Dedifferentiated amniotic fluid mesenchymal stem cell (primary cell): ENCODE measurements at regions not wholly inside any gene's neighbourhood (a gene's known extent, or its start where the extent isn't known, plus 50 kb on each side); places are given as distances from the start of the nearest gene placed in this dataset.
A peak's percentile ranks its signal among the peaks of the same experiment; 100 is the strongest.

Experiments used
- DNase-seq: peaks from one replicate; pipeline ENCODE4 v3.0.0-alpha.2; 2016; ENCODE audit errors: extremely low spot score

DNA sequence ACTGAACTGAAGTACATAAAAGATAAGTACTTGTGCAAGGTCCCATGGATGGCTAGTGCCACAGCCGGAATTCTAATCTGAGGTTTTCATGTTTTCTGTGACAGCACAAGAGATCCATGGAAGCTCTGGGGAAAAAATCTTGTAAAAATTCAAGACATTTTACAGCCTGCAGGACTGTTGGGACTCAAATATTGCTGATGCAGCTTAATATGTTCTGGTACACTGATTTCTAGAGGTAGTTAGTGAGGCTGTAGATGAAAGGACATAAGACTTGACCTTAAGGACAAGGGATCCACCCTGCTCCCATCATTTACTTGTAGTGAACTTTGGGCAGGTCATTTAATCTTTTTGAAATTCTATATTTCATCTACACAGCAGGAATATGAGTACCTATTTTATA lies 390.4 kb downstream of the TLE4 start:
- no peak for DNase-seq

- no peak for DNase-seq
Observed at GRCh38 chr9:79955300-79955699, 383.5 kb downstream of the TLE4 start.

DNA sequence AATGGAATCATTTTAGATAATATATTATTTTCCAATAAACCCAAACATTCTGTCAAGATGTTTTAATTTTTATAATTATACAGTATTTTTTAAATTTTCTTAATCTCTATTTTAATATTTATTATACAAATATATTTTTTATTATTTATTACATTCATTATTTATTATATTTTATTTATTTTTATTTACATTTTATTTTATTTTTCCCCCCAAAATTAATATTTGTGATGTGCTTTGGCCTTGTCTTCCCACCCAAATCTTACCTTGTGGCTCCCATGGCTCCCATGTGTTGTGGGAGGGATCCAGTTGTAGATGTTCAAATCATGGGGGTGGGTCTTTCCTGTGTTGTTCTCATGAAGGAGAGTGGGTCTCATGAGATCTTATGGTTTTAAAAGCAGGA lies 382.1 kb downstream of the TLE4 start:
- no peak for DNase-seq

DNA sequence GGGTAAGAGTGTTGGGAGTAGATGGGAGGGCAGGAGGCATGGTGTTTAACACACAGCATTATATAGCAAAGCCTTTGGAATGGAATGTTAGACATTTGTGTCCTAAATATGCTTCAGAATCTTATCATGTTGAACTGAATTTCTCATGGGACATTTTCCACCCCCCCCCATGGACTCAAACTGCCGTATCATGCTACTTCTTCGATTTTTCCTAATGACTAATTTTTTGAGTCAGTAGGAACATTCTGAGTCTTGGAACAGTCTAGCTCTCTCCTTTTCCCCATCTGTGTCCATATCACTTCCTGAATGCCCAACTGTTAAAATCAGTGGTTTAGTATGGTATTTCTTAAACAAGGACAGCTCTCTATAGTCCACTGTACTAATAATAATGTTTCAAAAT lies 380.6 kb downstream of the TLE4 start:
- DNase-seq = no peak

DNA sequence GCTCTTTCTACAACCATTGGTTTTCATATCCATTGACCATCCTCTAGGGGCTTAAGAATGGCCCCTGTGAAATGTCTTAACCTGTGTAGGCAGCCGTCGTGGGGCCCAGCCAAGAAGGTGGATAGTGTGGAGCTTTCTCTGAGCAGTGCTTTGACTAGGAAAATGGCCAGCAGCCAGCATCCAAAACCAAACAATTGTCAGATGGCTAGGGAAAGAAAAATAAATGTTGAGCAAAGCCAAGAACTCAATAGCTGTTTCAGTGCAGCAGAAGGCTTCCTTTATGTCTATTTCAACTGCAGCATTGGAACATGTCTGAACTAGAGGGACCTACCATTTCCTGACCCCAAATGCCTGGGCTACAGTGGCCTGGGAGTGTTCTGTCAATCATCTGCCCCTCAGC lies 374.9 kb downstream of the TLE4 start:
- no peak for DNase-seq

DNA sequence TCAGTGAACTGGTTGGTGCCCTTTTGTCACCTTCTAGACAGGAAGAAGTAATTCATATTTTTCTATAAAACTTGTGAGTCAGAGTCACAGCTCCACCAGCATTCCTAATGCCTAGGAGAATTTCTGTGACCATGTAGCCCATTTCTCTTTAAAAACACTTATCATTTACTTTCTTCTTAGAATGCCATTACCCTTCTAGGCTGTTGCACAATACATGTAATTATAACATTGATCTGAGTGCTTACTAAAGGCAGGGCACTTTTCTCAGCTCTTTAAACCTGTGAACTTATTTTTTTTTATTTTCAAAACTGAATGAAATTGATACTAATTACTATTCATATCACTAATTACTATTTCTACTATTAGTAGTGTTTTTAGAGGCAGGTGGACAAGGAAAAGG lies 373.7 kb downstream of the TLE4 start:
- DNase-seq = no peak

DNA sequence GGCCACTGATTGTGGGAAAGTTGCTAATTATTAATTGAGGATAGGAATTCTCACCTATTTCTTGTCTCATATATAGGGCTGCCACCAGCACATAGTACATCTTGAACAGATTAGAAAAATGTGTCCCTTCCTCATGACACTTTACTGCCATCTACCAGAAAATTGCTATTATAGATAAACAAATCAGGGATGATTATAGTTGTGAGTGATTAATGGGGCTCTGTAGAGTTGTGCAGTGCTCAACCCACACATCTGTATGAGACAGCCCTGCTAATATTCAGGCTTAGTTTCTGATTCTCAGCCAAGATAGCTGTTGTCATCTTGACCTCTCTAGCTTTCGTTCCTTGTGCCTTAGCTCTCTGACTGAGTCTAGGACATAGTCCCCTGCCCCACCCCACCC lies 373.3 kb downstream of the TLE4 start:
- DNase-seq = no peak

DNA sequence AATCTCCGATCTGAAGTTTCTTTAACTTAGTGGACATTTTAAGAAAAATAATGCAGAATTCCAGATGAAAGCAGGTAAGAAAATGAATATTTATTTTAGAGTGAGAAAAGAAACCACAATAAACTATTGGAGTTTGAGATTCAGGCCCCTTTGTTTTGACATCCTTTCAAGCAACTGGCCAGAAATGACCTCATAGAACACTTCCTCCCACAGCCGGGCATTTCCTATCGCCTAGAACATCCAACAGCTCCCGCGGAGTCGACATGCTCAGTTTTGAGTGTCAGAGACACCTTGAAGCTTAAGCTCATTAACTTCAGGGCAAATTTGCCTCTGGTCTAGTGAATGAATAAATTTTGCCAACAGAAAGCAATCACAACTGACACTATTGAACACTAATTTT lies 369.2 kb downstream of the TLE4 start:
- DNase-seq = no peak

- no peak for DNase-seq
Observed at GRCh38 chr9:79939819-79940218, 368.1 kb downstream of the TLE4 start.

GRCh38 chr9:79936336-79936735 lies 364.6 kb downstream of the TLE4 start:
- no peak for DNase-seq

DNA sequence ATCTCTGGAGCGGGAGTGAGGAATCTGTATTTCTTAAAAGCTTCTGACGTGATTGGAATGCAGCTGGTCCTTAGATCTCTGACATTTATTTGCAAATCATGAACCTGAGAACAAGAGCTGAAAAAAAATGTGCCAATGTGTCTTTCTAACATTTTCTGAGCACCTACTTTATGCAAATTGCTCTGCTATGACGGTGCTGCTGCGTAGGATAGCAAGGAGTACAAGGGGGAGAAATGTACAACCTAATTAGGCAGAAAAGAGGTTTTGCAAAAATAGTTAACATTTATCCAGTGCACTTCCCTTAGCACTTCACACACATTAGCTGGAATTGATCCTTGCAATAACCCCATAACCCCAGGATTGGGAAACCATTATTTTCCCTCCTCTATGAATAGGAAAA lies 357.5 kb downstream of the TLE4 start:
- DNase-seq = no peak

GRCh38 chr9:79928661-79929223 lies 357.0 kb downstream of the TLE4 start:
- no peak for DNase-seq

- DNase-seq = no peak
Observed at GRCh38 chr9:79925326-79925725, 353.6 kb downstream of the TLE4 start.

DNA sequence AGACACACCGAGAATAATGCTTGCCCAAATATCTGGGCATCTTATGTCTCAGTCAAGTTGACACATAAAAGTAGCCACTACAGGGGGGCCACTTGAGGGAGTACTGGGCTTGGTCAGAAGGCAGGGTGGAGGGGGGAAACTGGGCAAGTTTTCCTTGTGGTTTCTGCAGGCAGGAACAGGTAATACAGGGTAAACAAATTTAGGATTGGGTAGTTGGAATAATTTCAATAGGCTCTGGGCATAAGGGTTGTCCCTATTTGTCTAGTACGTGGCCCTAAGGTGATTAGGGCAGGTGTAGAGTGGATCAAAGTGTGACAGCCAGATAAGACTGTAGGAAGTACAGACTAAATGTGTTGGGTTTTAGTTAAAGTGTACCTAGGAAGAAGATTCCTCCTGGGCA lies 353.1 kb downstream of the TLE4 start:
- no peak for DNase-seq

DNA sequence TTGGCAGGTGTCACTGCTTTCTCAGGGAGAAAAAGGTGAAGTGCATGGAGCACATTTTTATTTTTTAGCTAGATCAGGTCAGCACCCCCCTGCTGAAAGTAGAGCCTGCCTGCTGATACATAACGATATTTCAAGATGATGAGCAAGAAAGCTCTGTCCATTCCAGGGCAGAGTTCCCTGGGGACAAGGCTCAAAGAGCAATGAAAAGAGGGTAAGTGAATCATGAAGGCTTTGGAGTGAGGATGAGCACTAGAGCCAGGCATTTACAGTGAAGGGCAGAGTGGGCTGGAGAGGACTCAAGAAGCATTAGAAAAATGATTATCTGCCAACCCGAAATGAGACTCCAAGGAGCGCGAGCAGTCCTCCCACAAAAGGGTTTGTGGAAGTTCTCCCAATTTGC lies 345.7 kb downstream of the TLE4 start:
- DNase-seq = no peak

- DNase-seq = no peak
Observed at GRCh38 chr9:79913867-79914266, 342.1 kb downstream of the TLE4 start.

DNA sequence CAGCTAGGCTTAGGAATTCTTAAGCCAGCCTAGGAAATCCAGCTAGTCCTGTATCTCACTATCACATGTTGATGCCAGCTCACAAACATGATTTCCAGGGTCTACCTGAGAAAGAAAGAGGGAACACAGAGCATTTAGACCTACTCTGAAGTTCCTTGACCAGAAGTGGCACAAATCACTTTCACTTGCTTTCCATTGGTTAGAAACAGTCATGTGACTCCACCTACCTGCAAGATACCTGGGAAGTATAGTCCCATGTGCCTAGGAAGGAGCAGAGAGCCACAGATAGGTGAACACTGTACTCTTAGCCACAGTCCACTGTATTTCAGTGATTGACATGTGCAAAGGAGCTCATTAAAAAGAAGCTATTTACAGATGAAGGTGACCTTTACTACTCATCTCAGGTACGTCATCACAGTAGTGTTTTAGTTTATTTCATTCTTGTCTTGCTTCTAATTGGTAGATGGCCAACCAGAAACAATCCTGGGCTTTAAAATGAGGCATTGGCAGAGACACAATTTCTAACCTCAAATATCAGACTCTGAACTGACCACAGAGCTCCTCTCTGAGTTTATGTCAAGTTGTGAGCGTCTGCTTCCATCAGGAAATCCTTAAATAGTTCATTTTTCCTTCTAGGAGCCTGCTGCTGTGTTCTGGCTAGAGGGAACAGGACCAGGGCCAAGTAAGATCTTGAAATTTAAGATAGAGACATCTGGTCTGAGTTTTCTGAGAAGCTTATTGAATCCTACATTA lies 340.7 kb downstream of the TLE4 start:
- peak; percentile 66 for DNase-seq

DNA sequence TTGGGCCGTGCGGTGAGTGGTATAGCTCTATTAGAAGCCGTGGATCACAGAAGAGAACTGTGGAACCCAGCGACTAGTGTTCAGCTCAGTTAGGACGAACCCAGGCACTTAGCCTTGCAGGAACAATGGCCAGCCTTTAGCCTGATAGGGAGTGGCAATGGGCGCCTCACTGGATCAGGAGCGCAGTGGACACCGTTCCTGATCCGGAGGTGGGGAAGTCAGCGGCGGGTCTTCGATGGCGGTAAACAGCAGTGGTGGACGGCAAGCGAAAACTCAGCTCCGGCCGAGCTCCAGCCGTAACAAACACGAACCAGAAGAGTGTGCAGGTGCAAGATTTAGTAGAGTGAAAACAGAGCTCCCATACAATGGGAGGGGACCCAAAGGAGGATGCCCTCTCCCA lies 340.0 kb downstream of the TLE4 start:
- no peak for DNase-seq

GRCh38 chr9:79902825-79903600 lies 331.2 kb downstream of the TLE4 start:
- DNase-seq = no peak

DNA sequence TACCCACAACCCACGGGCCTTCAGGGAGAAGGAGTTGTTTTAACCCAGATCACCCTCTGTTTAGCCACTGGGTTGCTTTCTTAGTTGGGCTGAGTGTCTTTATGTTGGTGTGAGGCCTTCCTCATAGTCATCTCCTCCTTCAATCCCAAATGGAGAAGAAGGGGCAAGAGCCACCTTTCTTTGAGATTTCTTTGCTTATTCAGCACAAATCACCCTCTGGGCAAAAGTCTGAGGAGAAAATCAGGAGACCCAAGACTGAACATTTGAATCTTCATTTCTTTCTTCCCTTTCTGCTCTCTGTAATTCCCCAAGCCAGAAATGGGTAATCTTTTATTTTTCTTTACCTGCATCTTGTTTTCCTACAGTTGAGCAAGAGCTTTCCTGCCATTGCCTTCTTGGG lies 329.0 kb downstream of the TLE4 start:
- DNase-seq = no peak

DNA sequence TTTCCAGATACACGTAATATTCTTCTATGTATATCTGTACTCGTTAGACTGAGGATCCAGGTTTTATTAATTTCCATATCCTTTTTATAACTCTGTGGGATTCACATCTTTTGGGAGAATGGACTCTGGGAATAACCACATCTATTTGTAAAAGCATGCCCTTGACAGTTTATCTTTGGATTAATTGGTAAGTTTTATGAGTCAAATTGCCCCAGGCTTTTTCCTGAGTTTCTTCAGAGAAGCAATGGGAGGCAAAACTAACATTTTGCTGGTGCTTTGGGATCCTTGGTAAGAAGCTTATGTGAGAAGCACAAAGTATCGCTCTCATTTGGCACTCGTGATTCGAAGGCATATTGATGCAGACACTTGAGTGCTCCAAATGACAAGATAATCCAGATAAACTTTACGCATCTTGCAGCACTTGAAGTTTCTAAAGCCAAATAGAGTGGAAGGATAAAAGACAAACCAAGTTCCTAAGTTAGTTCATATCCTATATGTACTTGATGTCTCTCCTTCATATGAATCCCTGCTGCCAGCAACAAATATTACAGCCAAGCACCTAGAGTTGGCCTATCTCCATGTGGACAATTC lies 324.7 kb downstream of the TLE4 start:
- peak; percentile 23 for DNase-seq

- DNase-seq = no peak
Observed at GRCh38 chr9:79895232-79895631, 323.5 kb downstream of the TLE4 start.

- no peak for DNase-seq
Observed at GRCh38 chr9:79889369-79889768, 317.6 kb downstream of the TLE4 start.
